GM23338 (cell line): ENCODE measurements at regions not wholly inside any gene's neighbourhood (a gene's known extent, or its start where the extent isn't known, plus 50 kb on each side); places are given as distances from the start of the nearest gene placed in this dataset.

Experiments used
- ATAC-seq: fragments of 200-7000 bp; cut with Tn5 transposase; 3 replicates; pipeline ENCODE4 v1.9.1; 2020
- DNase-seq: peaks from one replicate; pipeline ENCODE4 v3.0.0-alpha.2; 2015; ENCODE audit warnings: low spot score
- H2AFZ ChIP-seq: fragments of 200-600 bp; sonication (generic); 2 replicates; pipeline ENCODE4 v1.8.0; 2016; ENCODE audit warnings: antibody characterized with exemption, mild to moderate bottlenecking, moderate library complexity
- H3F3A ChIP-seq: fragments of 200-600 bp; sonication (generic); replicated peaks from 2 replicates; pipeline ENCODE4 v1.8.0; 2017; ENCODE audit warnings: antibody characterized with exemption, mixed run types, low read depth
- H3K27ac ChIP-seq: fragments of 200-600 bp; sonication (generic); 2 replicates; pipeline ENCODE4 v1.6.1; 2016; ENCODE audit warnings: low read depth
- H3K27me3 ChIP-seq: fragments of 200-600 bp; sonication (generic); 2 replicates; pipeline ENCODE4 v1.8.0; 2016; ENCODE audit warnings: mild to moderate bottlenecking, mixed run types, moderate library complexity; ENCODE audit not compliant: insufficient read depth
- H3K36me3 ChIP-seq: fragments of 200-600 bp; sonication (generic); 2 replicates; pipeline ENCODE4 v1.8.0; 2016; ENCODE audit warnings: mild to moderate bottlenecking; ENCODE audit not compliant: insufficient read depth
- H3K4me1 ChIP-seq: fragments of 200-600 bp; sonication (generic); 2 replicates; pipeline ENCODE4 v1.8.0; 2016; ENCODE audit warnings: mild to moderate bottlenecking, moderate library complexity; ENCODE audit not compliant: insufficient read depth
- H3K4me2 ChIP-seq: fragments of 200-600 bp; sonication (generic); 2 replicates; pipeline ENCODE4 v1.7.1; 2017; ENCODE audit warnings: mixed run types
- H3K4me3 ChIP-seq: fragments of 200-600 bp; sonication (generic); 2 replicates; pipeline ENCODE4 v1.6.1; 2016; ENCODE audit warnings: mixed run types
- H3K79me2 ChIP-seq: fragments of 200-600 bp; sonication (generic); replicated peaks from 2 replicates; pipeline ENCODE4 v1.8.0; 2017; ENCODE audit warnings: mild to moderate bottlenecking; ENCODE audit not compliant: insufficient read depth
- H3K9me2 ChIP-seq: fragments of 200-600 bp; sonication (generic); 2 replicates; pipeline ENCODE4 v1.8.0; 2017; ENCODE audit not compliant: insufficient read depth
- H4K20me1 ChIP-seq: fragments of 200-600 bp; sonication (generic); replicated peaks from 2 replicates; pipeline ENCODE4 v1.8.0; 2017; ENCODE audit warnings: mild to moderate bottlenecking; ENCODE audit not compliant: insufficient read depth
- H3K27ac Mint-ChIP-seq: 2 replicates; pipeline ENCODE4 v1.8.0; 2020; ENCODE audit warnings: inconsistent platforms, mild to moderate bottlenecking, moderate library complexity, mixed read lengths
- H3K27me3 Mint-ChIP-seq: 3 replicates; pipeline ENCODE4 v1.8.0; 2022; ENCODE audit warnings: low read depth, mild to moderate bottlenecking, moderate library complexity, mixed read lengths, inconsistent platforms; ENCODE audit not compliant: insufficient read depth, poor library complexity
- H3K36me3 Mint-ChIP-seq: 3 replicates; pipeline ENCODE4 v1.8.0; 2021; ENCODE audit warnings: low read depth, mild to moderate bottlenecking, inconsistent platforms, moderate library complexity, mixed read lengths
- H3K4me1 Mint-ChIP-seq: 3 replicates; pipeline ENCODE4 v1.8.0; 2020; ENCODE audit warnings: mild to moderate bottlenecking, inconsistent platforms, mixed read lengths
- H3K4me3 Mint-ChIP-seq: 3 replicates; pipeline ENCODE4 v1.8.0; 2021; ENCODE audit warnings: moderate library complexity, mild to moderate bottlenecking, inconsistent platforms, mixed read lengths
- H3K9me3 Mint-ChIP-seq: 3 replicates; pipeline ENCODE4 v1.8.0; 2020; ENCODE audit warnings: moderate library complexity, mild to moderate bottlenecking, inconsistent platforms, mixed read lengths
- CREB1 ChIP-seq: fragments of 250-450 bp; sonication (Bioruptor Pico); IDR thresholded peaks from 2 replicates; pipeline ENCODE4 v1.5.0; 2020; ENCODE audit warnings: low read depth, mild to moderate bottlenecking, moderate library complexity
- EZH2 ChIP-seq: fragments of 200-600 bp; sonication (generic); IDR thresholded peaks from one replicate; pipeline ENCODE4 v1.8.0; 2017; ENCODE audit warnings: antibody characterized with exemption, mild to moderate bottlenecking, low read depth; ENCODE audit not compliant: unreplicated experiment
- EZH2phosphoT487 ChIP-seq: fragments of 200-600 bp; sonication (generic); IDR thresholded peaks from one replicate; pipeline ENCODE4 v1.8.1; 2018; ENCODE audit warnings: antibody characterized with exemption; ENCODE audit not compliant: unreplicated experiment
- JUNB ChIP-seq: IDR thresholded peaks from one replicate; pipeline ENCODE4 v1.6.1; 2016; ENCODE audit warnings: antibody characterized with exemption; ENCODE audit not compliant: unreplicated experiment
- NANOG ChIP-seq: IDR thresholded peaks from 2 replicates; pipeline ENCODE4 v1.6.1; 2016; ENCODE audit warnings: antibody characterized with exemption, borderline replicate concordance
- POLR2AphosphoS5 ChIP-seq: IDR thresholded peaks from 2 replicates; pipeline ENCODE4 v1.6.1; 2016; ENCODE audit warnings: antibody characterized with exemption, low read depth
- STAT1 ChIP-seq: IDR thresholded peaks from one replicate; pipeline ENCODE4 v1.6.1; 2016; ENCODE audit warnings: antibody characterized with exemption; ENCODE audit not compliant: unreplicated experiment
- ZNF331 ChIP-seq: fragments of 250-450 bp; sonication (Bioruptor Pico); IDR thresholded peaks from 2 replicates; pipeline ENCODE4 v1.5.0; 2020; ENCODE audit warnings: low read depth, mild to moderate bottlenecking, moderate library complexity
- ZNF462 ChIP-seq: fragments of 250-450 bp; sonication (Bioruptor Pico); IDR thresholded peaks from 2 replicates; pipeline ENCODE4 v1.5.0; 2020; ENCODE audit warnings: mild to moderate bottlenecking, moderate library complexity
- TF ChIP-seq, protein P1 (sequence below), 2 experiments: fragments of 200-600 bp in 1 of 2; sonication (generic) in 1 of 2; conservative IDR thresholded peaks; 2 replicates each; pipeline versions ENCODE4 v1.5.1 to v1.6.1; 2016 to 2017; ENCODE audit warnings: antibody characterized with exemption in 2 of 2, low read depth in 2 of 2, mild to moderate bottlenecking in 2 of 2, moderate library complexity in 1 of 2
- TF ChIP-seq, protein P2 (sequence below): IDR thresholded peaks from one replicate; pipeline ENCODE4 v1.6.1; 2018; ENCODE audit warnings: antibody characterized with exemption; ENCODE audit not compliant: unreplicated experiment

GRCh38 chr10:4073912-4074311, 288.9 kb upstream of the KLF6 start:
- no peak overlapping the region for H3K4me2 ChIP-seq
- Mint-ChIP-seq H3K27ac (no peak overlapping the region), H3K9me3 (no peaks in the 10 kb centered on the region), H3K36me3 (no peaks in the 10 kb centered on the region), H3K4me1 (no peaks in the 10 kb centered on the region), H3K4me3 (no peak overlapping the region), H3K27me3 (peaks cover 1% of the 10 kb centered on the region)
- H3K9me2 ChIP-seq: peaks cover 10% of the 10 kb centered on the region
- no peaks in the 10 kb centered on the region for H3K27me3 ChIP-seq
- no peak overlapping the region for H3K4me3 ChIP-seq
- H3K4me1 ChIP-seq: no peaks in the 10 kb centered on the region
- H4K20me1 ChIP-seq: no peaks in the 10 kb centered on the region
- no peaks in the 10 kb centered on the region for H3K79me2 ChIP-seq
- TF ChIP-seq CREB1 (CRISPR knock-in tag) (no peak), EZH2 (no peak), EZH2phosphoT487 (no peak), JUNB (no peak)
- TF ChIP-seq, protein P1, sequence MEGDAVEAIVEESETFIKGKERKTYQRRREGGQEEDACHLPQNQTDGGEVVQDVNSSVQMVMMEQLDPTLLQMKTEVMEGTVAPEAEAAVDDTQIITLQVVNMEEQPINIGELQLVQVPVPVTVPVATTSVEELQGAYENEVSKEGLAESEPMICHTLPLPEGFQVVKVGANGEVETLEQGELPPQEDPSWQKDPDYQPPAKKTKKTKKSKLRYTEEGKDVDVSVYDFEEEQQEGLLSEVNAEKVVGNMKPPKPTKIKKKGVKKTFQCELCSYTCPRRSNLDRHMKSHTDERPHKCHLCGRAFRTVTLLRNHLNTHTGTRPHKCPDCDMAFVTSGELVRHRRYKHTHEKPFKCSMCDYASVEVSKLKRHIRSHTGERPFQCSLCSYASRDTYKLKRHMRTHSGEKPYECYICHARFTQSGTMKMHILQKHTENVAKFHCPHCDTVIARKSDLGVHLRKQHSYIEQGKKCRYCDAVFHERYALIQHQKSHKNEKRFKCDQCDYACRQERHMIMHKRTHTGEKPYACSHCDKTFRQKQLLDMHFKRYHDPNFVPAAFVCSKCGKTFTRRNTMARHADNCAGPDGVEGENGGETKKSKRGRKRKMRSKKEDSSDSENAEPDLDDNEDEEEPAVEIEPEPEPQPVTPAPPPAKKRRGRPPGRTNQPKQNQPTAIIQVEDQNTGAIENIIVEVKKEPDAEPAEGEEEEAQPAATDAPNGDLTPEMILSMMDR (conservative IDR thresholded peaks at IDR 0.05; ENCODE audit: low read depth in 2 of 2): no peak
- no peak for DNase-seq
- H3F3A ChIP-seq: no peaks in the 10 kb centered on the region
- ATAC-seq: no peak
- H3K36me3 ChIP-seq: no peaks in the 10 kb centered on the region
- no peak overlapping the region for H2AFZ ChIP-seq
- H3K27ac ChIP-seq: no peak overlapping the region

DNA sequence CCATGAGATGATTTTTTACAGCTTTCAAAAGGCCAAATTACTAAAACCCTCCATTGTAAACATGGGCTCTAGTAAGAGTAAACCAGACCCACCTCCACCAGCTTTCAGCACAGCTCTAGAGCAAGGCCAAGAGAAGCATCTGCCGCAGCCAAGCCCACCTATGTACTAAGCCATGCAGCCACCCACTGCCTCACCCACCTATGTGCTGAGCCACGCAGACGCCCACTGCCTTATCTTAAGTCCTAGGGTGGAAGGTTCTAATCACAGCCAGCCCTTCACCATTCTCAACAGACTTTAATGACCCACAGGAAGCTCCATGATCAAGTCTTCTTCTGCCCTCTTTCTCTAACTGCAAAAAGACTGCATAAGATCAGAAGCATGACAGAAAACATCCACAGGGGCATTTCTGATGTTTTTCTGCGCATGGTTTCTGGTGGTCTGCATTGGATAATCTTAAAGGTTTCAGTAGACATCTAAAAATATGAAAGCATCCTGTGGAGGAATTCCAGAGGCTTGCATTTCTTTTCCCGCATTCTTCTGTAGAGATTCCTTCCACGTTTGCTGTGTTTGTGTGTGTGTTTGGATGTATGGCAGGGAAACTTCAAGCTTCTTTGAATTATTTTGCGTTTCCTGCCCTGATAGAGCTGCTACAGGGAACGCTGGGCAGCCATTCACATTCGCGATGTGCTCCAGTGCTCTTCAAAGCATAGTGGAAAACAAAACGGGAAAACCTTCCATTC, 286.1 kb upstream of the KLF6 start:
- Histone ChIP-seq H2AFZ (no peak overlapping the region), H3K4me2 (no peak overlapping the region), H3K79me2 (no peaks in the 10 kb centered on the region), H3K36me3 (no peaks in the 10 kb centered on the region), H3F3A (no peaks in the 10 kb centered on the region), H3K9me2 (peaks cover 10% of the 10 kb centered on the region), H3K27ac (no peak overlapping the region), H3K4me3 (no peak overlapping the region), H3K4me1 (no peaks in the 10 kb centered on the region), H4K20me1 (no peaks in the 10 kb centered on the region), H3K27me3 (no peaks in the 10 kb centered on the region)
- Mint-ChIP-seq H3K27me3 (peaks cover 1% of the 10 kb centered on the region), H3K4me3 (no peak overlapping the region), H3K4me1 (no peaks in the 10 kb centered on the region), H3K27ac (no peak overlapping the region), H3K9me3 (no peaks in the 10 kb centered on the region), H3K36me3 (no peaks in the 10 kb centered on the region)
- ATAC-seq (no peak), DNase-seq (no peak)
- no peak for TF ChIP-seq NANOG
- TF ChIP-seq POLR2AphosphoS5: no peak
- TF ChIP-seq ZNF331 (CRISPR knock-in tag): no peak
- TF ChIP-seq STAT1: no peak
- TF ChIP-seq, protein P2, sequence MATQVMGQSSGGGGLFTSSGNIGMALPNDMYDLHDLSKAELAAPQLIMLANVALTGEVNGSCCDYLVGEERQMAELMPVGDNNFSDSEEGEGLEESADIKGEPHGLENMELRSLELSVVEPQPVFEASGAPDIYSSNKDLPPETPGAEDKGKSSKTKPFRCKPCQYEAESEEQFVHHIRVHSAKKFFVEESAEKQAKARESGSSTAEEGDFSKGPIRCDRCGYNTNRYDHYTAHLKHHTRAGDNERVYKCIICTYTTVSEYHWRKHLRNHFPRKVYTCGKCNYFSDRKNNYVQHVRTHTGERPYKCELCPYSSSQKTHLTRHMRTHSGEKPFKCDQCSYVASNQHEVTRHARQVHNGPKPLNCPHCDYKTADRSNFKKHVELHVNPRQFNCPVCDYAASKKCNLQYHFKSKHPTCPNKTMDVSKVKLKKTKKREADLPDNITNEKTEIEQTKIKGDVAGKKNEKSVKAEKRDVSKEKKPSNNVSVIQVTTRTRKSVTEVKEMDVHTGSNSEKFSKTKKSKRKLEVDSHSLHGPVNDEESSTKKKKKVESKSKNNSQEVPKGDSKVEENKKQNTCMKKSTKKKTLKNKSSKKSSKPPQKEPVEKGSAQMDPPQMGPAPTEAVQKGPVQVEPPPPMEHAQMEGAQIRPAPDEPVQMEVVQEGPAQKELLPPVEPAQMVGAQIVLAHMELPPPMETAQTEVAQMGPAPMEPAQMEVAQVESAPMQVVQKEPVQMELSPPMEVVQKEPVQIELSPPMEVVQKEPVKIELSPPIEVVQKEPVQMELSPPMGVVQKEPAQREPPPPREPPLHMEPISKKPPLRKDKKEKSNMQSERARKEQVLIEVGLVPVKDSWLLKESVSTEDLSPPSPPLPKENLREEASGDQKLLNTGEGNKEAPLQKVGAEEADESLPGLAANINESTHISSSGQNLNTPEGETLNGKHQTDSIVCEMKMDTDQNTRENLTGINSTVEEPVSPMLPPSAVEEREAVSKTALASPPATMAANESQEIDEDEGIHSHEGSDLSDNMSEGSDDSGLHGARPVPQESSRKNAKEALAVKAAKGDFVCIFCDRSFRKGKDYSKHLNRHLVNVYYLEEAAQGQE: no peak
- no peak for TF ChIP-seq ZNF462 (CRISPR knock-in tag)
